CD4-positive, alpha-beta T cell (primary cell): ENCODE measurements at regions not wholly inside any gene's neighbourhood (a gene's known extent, or its start where the extent isn't known, plus 50 kb on each side); places are given as distances from the start of the nearest gene placed in this dataset.

Experiments used
- ATAC-seq: fragments of 200-7000 bp; cut with Tn5 transposase; one replicate; pipeline ENCODE4 v1.10.0; 2022; ENCODE audit warnings: mild to moderate bottlenecking; ENCODE audit not compliant: poor library complexity
- CTCF ChIA-PET: fragments of 350-600 bp; sonication (Branson Sonifier 250); formaldehyde crosslinking; loops from one replicate; lab custom pipeline; 2021; ENCODE audit warnings: antibody characterized with exemption, inconsistent platforms; lab: Charles Lee
- POLR2A ChIA-PET: fragments of 350-600 bp; sonication (Branson Sonifier 250); formaldehyde crosslinking; loops from one replicate; lab custom pipeline; 2021; ENCODE audit warnings: antibody characterized with exemption, inconsistent platforms; lab: Charles Lee
- DNase-seq, 14 experiments: peaks; one replicate each; pipeline ENCODE4 v3.0.0-alpha.2; 2013 to 2020; ENCODE audit warnings: mixed read lengths in 2 of 14
- H3K27ac ChIP-seq, 2 donors: one replicate each; pipeline versions ENCODE4 v1.5.1 to v1.7.0; 2013; ENCODE audit warnings: low read length in 2 of 2, low read depth in 1 of 2, mild to moderate bottlenecking in 1 of 2
- H3K27me3 ChIP-seq, 2 experiments: 1 replicate in 1 of 2; 2 replicates in 1 of 2; pipeline versions ENCODE4 v1.6.1 to v1.7.0; 2013; ENCODE audit warnings: low read length in 2 of 2, control low read depth in 1 of 2, mild to moderate bottlenecking in 1 of 2, moderate library complexity in 1 of 2; ENCODE audit not compliant: insufficient read depth in 2 of 2, control insufficient read depth in 1 of 2
- H3K36me3 ChIP-seq: one replicate; pipeline ENCODE4 v1.6.1; 2013; ENCODE audit warnings: low read length, control low read depth; ENCODE audit not compliant: insufficient read depth
- H3K4me1 ChIP-seq: one replicate; pipeline ENCODE4 v1.6.1; 2013; ENCODE audit warnings: low read length, control low read depth; ENCODE audit not compliant: insufficient read depth
- H3K4me3 ChIP-seq: one replicate; pipeline ENCODE4 v1.5.1; 2013; ENCODE audit warnings: mild to moderate bottlenecking, low read length, moderate library complexity
- H3K9me3 ChIP-seq, 2 experiments: 1 replicate in 1 of 2; 2 replicates in 1 of 2; pipeline versions ENCODE4 v1.6.1 to v1.7.0; 2013; ENCODE audit warnings: low read length in 2 of 2, mild to moderate bottlenecking in 2 of 2, control low read depth in 1 of 2, moderate library complexity in 1 of 2; ENCODE audit not compliant: control insufficient read depth in 1 of 2, insufficient read depth in 1 of 2
- H3K27ac Mint-ChIP-seq: one replicate; pipeline ENCODE4 v1.8.0; 2020; ENCODE audit warnings: mixed read lengths
- H3K27me3 Mint-ChIP-seq: one replicate; pipeline ENCODE4 v1.8.0; 2021; ENCODE audit warnings: mixed read lengths
- H3K36me3 Mint-ChIP-seq: one replicate; pipeline ENCODE4 v1.8.0; 2021; ENCODE audit warnings: low read depth, mixed read lengths
- H3K4me1 Mint-ChIP-seq: one replicate; pipeline ENCODE4 v1.8.0; 2021; ENCODE audit warnings: low read depth, mixed read lengths
- H3K4me3 Mint-ChIP-seq: one replicate; pipeline ENCODE4 v1.8.0; 2020; ENCODE audit warnings: mild to moderate bottlenecking, mixed read lengths
- H3K9me3 Mint-ChIP-seq: one replicate; pipeline ENCODE4 v1.8.0; 2020; ENCODE audit warnings: mixed read lengths
- CTCF ChIP-seq: fragments of 200-600 bp; IDR thresholded peaks from one replicate; pipeline ENCODE4 v1.8.0; 2022; ENCODE audit warnings: antibody characterized with exemption, mild to moderate bottlenecking
- intact Hi-C, 2 experiments: fragments of 100-400 bp; cut with DNase I in 1 of 2; cut with micrococcal nuclease in 1 of 2; formaldehyde crosslinking; loops; one replicate each; pipeline versions ENCODE4 v1.15.1 to v1.9.0; 2023 to 2025; cut with DNase I, micrococcal nuclease

GRCh38 chr5:74567411-74567995 is 73.0 kb downstream of the ENC1 start:
- no peak overlapping the region for H3K27ac ChIP-seq
- H3K9me3 ChIP-seq = no peaks in the 10 kb centered on the region
- ChIA-PET POLR2A (no interaction called here), CTCF (interaction anchor here (1.3 kb wide), 1 partner anchor 74 kb away, joined by 3 read pairs; no protein-coding TSS in a partner anchor)
- H3K27ac Mint-ChIP-seq = no peak overlapping the region
- H3K36me3 Mint-ChIP-seq = no peaks in the 10 kb centered on the region
- H3K9me3 Mint-ChIP-seq = peaks cover 4% of the 10 kb centered on the region
- no peak overlapping the region for H3K4me3 Mint-ChIP-seq
- intact Hi-C loops = no loop called here
- no peaks in the 10 kb centered on the region for H3K4me1 ChIP-seq
- DNase-seq (no peak), ATAC-seq (no peak)
- no peaks in the 10 kb centered on the region for H3K4me1 Mint-ChIP-seq
- H3K36me3 ChIP-seq = no peaks in the 10 kb centered on the region
- H3K27me3 Mint-ChIP-seq = no peaks in the 10 kb centered on the region
- no peak overlapping the region for H3K4me3 ChIP-seq
- H3K27me3 ChIP-seq = no peaks in the 10 kb centered on the region
- TF ChIP-seq CTCF = no peak

- ATAC-seq (no peak), DNase-seq (no peak)
- H3K27me3 Mint-ChIP-seq = no peaks in the 10 kb centered on the region
- Histone ChIP-seq H3K36me3 (no peaks in the 10 kb centered on the region), H3K4me3 (no peak overlapping the region), H3K4me1 (no peaks in the 10 kb centered on the region), H3K27ac (no peak overlapping the region), H3K9me3 (no peaks in the 10 kb centered on the region), H3K27me3 (no peaks in the 10 kb centered on the region)
- H3K9me3 Mint-ChIP-seq = no peaks in the 10 kb centered on the region
- no peak for TF ChIP-seq CTCF
- intact Hi-C loops = no loop called here
- no peak overlapping the region for H3K4me3 Mint-ChIP-seq
- H3K4me1 Mint-ChIP-seq = no peaks in the 10 kb centered on the region
- no peaks in the 10 kb centered on the region for H3K36me3 Mint-ChIP-seq
- POLR2A ChIA-PET = no interaction called here
- H3K27ac Mint-ChIP-seq = no peak overlapping the region
- CTCF ChIA-PET = no interaction called here
Observed at GRCh38 chr5:74562122-74562521, 78.4 kb downstream of the ENC1 start.

GRCh38 chr5:74560245-74560644 is 80.3 kb downstream of the ENC1 start:
- no peaks in the 10 kb centered on the region for H3K27me3 Mint-ChIP-seq
- Histone ChIP-seq H3K4me1 (no peaks in the 10 kb centered on the region), H3K27ac (no peak overlapping the region), H3K27me3 (no peaks in the 10 kb centered on the region), H3K36me3 (no peaks in the 10 kb centered on the region), H3K4me3 (no peak overlapping the region), H3K9me3 (no peaks in the 10 kb centered on the region)
- ATAC-seq (no peak), DNase-seq (no peak)
- no peak overlapping the region for H3K27ac Mint-ChIP-seq
- POLR2A ChIA-PET = no interaction called here
- no peaks in the 10 kb centered on the region for H3K9me3 Mint-ChIP-seq
- no peak overlapping the region for H3K4me3 Mint-ChIP-seq
- CTCF ChIA-PET = no interaction called here
- no peak for TF ChIP-seq CTCF
- H3K4me1 Mint-ChIP-seq = no peaks in the 10 kb centered on the region
- H3K36me3 Mint-ChIP-seq = no peaks in the 10 kb centered on the region
- intact Hi-C loops = loop anchor here in 1 of 2 experiments (1.0 kb wide), 1 partner anchor 18 kb away; no protein-coding TSS in a partner anchor
